ENCODE measurements at regions not wholly inside any gene's neighbourhood (a gene's known extent, or its start where the extent isn't known, plus 50 kb on each side); places are given as distances from the start of the nearest gene placed in this dataset.
"Not testable (repeated sequence)": the region's sequence is repeated elsewhere in the genome, so short reads cannot be mapped to it uniquely, and the experiment has no call there.

DNA sequence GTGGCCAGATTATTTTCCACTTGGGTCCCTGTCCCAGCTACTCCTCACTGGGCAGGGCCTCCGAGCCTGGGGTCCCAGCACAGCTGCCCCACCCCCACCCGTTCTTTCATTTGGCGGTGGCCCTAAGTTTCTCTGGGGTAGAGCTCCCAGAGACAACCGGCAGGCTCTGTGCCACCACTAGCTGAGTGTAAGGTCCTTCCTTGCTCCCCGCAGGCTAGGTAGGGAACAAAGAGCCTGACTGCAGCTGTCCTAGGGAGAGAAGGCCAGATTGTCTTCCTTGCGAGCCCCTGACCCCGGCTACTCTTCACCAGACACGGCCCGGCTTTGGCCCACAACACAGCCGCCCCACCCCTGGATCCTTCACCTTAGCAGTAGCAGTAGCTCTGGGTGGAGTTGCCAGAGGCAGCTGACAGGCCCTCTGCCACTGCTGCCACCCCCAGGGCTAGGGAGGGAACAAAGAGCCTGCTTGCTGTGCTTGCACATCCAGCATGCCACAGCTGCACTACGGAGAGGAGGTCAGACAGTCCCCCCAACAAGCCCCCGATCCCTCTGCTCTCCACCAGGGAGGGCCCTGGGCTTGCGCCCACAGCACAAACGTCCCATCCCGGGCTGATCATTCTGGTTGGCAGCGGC, 215.9 kb upstream of the POTEB3 start:
- TF ChIP-seq CSDC2 (CRISPR knock-in tag; IDR thresholded peaks at IDR 0.05); BACH2 (CRISPR knock-in tag; IDR thresholded peaks at IDR 0.05; ENCODE audit: borderline replicate concordance); ZNF565 (CRISPR knock-in tag; conservative IDR thresholded peaks at IDR 0.05; ENCODE audit: low read depth); PPARA (CRISPR knock-in tag; IDR thresholded peaks at IDR 0.05; ENCODE audit: borderline replicate concordance); RARB (CRISPR knock-in tag; IDR thresholded peaks at IDR 0.05); TCF4 (CRISPR knock-in tag; IDR thresholded peaks at IDR 0.05; ENCODE audit: borderline replicate concordance); ZFP30 (CRISPR knock-in tag; IDR thresholded peaks at IDR 0.05); TOX (CRISPR knock-in tag; IDR thresholded peaks at IDR 0.05; ENCODE audit: borderline replicate concordance); ZNF70 (CRISPR knock-in tag; IDR thresholded peaks at IDR 0.05); ZFP3 (CRISPR knock-in tag; IDR thresholded peaks at IDR 0.05); SNAI2 (CRISPR knock-in tag; IDR thresholded peaks at IDR 0.05): not testable (repeated sequence)
- TF ChIP-seq, protein P1, sequence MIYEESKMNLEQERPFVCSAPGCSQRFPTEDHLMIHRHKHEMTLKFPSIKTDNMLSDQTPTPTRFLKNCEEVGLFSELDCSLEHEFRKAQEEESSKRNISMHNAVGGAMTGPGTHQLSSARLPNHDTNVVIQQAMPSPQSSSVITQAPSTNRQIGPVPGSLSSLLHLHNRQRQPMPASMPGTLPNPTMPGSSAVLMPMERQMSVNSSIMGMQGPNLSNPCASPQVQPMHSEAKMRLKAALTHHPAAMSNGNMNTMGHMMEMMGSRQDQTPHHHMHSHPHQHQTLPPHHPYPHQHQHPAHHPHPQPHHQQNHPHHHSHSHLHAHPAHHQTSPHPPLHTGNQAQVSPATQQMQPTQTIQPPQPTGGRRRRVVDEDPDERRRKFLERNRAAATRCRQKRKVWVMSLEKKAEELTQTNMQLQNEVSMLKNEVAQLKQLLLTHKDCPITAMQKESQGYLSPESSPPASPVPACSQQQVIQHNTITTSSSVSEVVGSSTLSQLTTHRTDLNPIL (CRISPR knock-in tag; IDR thresholded peaks at IDR 0.05; ENCODE audit: low read depth), result not testable (repeated sequence)
- TF ChIP-seq, protein P2, sequence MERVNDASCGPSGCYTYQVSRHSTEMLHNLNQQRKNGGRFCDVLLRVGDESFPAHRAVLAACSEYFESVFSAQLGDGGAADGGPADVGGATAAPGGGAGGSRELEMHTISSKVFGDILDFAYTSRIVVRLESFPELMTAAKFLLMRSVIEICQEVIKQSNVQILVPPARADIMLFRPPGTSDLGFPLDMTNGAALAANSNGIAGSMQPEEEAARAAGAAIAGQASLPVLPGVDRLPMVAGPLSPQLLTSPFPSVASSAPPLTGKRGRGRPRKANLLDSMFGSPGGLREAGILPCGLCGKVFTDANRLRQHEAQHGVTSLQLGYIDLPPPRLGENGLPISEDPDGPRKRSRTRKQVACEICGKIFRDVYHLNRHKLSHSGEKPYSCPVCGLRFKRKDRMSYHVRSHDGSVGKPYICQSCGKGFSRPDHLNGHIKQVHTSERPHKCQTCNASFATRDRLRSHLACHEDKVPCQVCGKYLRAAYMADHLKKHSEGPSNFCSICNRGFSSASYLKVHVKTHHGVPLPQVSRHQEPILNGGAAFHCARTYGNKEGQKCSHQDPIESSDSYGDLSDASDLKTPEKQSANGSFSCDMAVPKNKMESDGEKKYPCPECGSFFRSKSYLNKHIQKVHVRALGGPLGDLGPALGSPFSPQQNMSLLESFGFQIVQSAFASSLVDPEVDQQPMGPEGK (CRISPR knock-in tag; IDR thresholded peaks at IDR 0.05; ENCODE audit: borderline replicate concordance), result not testable (repeated sequence)
